HG02840 (cell line): ENCODE measurements at regions not wholly inside any gene's neighbourhood (a gene's known extent, or its start where the extent isn't known, plus 50 kb on each side); places are given as distances from the start of the nearest gene placed in this dataset.
"Not testable (repeated sequence)": the region's sequence is repeated elsewhere in the genome, so short reads cannot be mapped to it uniquely, and the experiment has no call there.

Experiments used
- ATAC-seq: cut with Tn5 transposase; IDR thresholded peaks from one replicate; pipeline ENCODE4 v1.9.1; 2021; ENCODE audit warnings: mild to moderate bottlenecking, moderate library complexity, moderate number of reproducible peaks; ENCODE audit not compliant: unreplicated experiment, low FRiP score

GRCh38 chr10:46739919-46740318, 161.0 kb downstream of the SYT15 start:
- ATAC-seq: not testable (repeated sequence)

GRCh38 chr10:46740368-46740767, 161.4 kb downstream of the SYT15 start:
- ATAC-seq: not testable (repeated sequence)

GRCh38 chr10:46749003-46749402, 162.2 kb upstream of the PTPN20 start:
- ATAC-seq: not testable (repeated sequence)

- not testable (repeated sequence) for ATAC-seq
Measured at GRCh38 chr10:46749470-46749869, 161.8 kb upstream of the PTPN20 start.

- not testable (repeated sequence) for ATAC-seq
Measured at GRCh38 chr10:46753763-46754162, 157.5 kb upstream of the PTPN20 start.

- ATAC-seq: peak; percentile 77
Measured at GRCh38 chr10:46761471-46761870, 149.8 kb upstream of the PTPN20 start.

- ATAC-seq: not testable (repeated sequence)
Measured at GRCh38 chr10:46768515-46769291, 142.5 kb upstream of the PTPN20 start.

- ATAC-seq: not testable (repeated sequence)
Measured at GRCh38 chr10:46773178-46773896, 137.9 kb upstream of the PTPN20 start.

- ATAC-seq: not testable (repeated sequence)
Measured at GRCh38 chr10:46773897-46774236, 137.4 kb upstream of the PTPN20 start.

- ATAC-seq: not testable (repeated sequence)
Measured at GRCh38 chr10:46774366-46774765, 136.9 kb upstream of the PTPN20 start.

GRCh38 chr10:46774945-46775667, 136.1 kb upstream of the PTPN20 start:
- not testable (repeated sequence) for ATAC-seq

GRCh38 chr10:46775668-46776059, 135.6 kb upstream of the PTPN20 start:
- not testable (repeated sequence) for ATAC-seq

GRCh38 chr10:46779571-46779970, 131.7 kb upstream of the PTPN20 start:
- ATAC-seq: not testable (repeated sequence)

GRCh38 chr10:46780164-46780563, 131.1 kb upstream of the PTPN20 start:
- not testable (repeated sequence) for ATAC-seq

- not testable (repeated sequence) for ATAC-seq
Measured at GRCh38 chr10:46781001-46781400, 130.2 kb upstream of the PTPN20 start.

GRCh38 chr10:46782001-46782874, 129.0 kb upstream of the PTPN20 start:
- ATAC-seq: not testable (repeated sequence)

GRCh38 chr10:46784665-46785064, 126.6 kb upstream of the PTPN20 start:
- not testable (repeated sequence) for ATAC-seq

GRCh38 chr10:46786125-46786517, 125.1 kb upstream of the PTPN20 start:
- not testable (repeated sequence) for ATAC-seq

GRCh38 chr10:46786518-46787320, 124.5 kb upstream of the PTPN20 start:
- ATAC-seq: peak; percentile 64
